ENCODE measurements at regions not wholly inside any gene's neighbourhood (a gene's known extent, or its start where the extent isn't known, plus 50 kb on each side); places are given as distances from the start of the nearest gene placed in this dataset.
"Not testable (repeated sequence)": the region's sequence is repeated elsewhere in the genome, so short reads cannot be mapped to it uniquely, and the experiment has no call there.

GRCh38 chr13:73536865-73537264 is 478.1 kb downstream of the KLF5 start:
- no peak for DNase-seq

- DNase-seq, result no peak
Observed at GRCh38 chr13:73535341-73535740, 476.5 kb downstream of the KLF5 start.

- DNase-seq, result no peak
Observed at GRCh38 chr13:73532987-73533510, 474.2 kb downstream of the KLF5 start.

GRCh38 chr13:73532582-73532981 is 473.8 kb downstream of the KLF5 start:
- no peak for DNase-seq

GRCh38 chr13:73531014-73531413 is 472.2 kb downstream of the KLF5 start:
- no peak for DNase-seq

GRCh38 chr13:73522937-73523336 is 464.1 kb downstream of the KLF5 start:
- no peak for DNase-seq

- no peak for DNase-seq
Observed at GRCh38 chr13:73521985-73522524, 463.2 kb downstream of the KLF5 start.

GRCh38 chr13:73521290-73521624 is 462.5 kb downstream of the KLF5 start:
- DNase-seq, result no peak

GRCh38 chr13:73520566-73521289 is 461.9 kb downstream of the KLF5 start:
- peak; percentile 3 for DNase-seq

GRCh38 chr13:73520135-73520534 is 461.3 kb downstream of the KLF5 start:
- not testable (repeated sequence) for DNase-seq

GRCh38 chr13:73519396-73520116 is 460.8 kb downstream of the KLF5 start:
- no peak for DNase-seq

GRCh38 chr13:73517766-73518165 is 459.0 kb downstream of the KLF5 start:
- DNase-seq, result no peak

GRCh38 chr13:73516731-73517130 is 457.9 kb downstream of the KLF5 start:
- DNase-seq, result no peak

- DNase-seq, result no peak
Observed at GRCh38 chr13:73514208-73514607, 455.4 kb downstream of the KLF5 start.

- DNase-seq, result no peak
Observed at GRCh38 chr13:73513751-73514150, 454.9 kb downstream of the KLF5 start.

- DNase-seq, result no peak
Observed at GRCh38 chr13:73508841-73509240, 450.0 kb downstream of the KLF5 start.

GRCh38 chr13:73505376-73505890 is 446.6 kb downstream of the KLF5 start:
- no peak for DNase-seq

- DNase-seq, result no peak
Observed at GRCh38 chr13:73499695-73500094, 440.9 kb downstream of the KLF5 start.

- DNase-seq, result no peak
Observed at GRCh38 chr13:73497430-73497829, 438.6 kb downstream of the KLF5 start.

GRCh38 chr13:73496711-73497110 is 437.9 kb downstream of the KLF5 start:
- DNase-seq, result no peak

GRCh38 chr13:73492811-73493210 is 434.0 kb downstream of the KLF5 start:
- no peak for DNase-seq

GRCh38 chr13:73482556-73482955 is 423.8 kb downstream of the KLF5 start:
- DNase-seq, result no peak

- no peak for DNase-seq
Observed at GRCh38 chr13:73481886-73482445, 423.2 kb downstream of the KLF5 start.
